ENCODE measurements at regions not wholly inside any gene's neighbourhood (a gene's known extent, or its start where the extent isn't known, plus 50 kb on each side); places are given as distances from the start of the nearest gene placed in this dataset.
"Not testable (repeated sequence)": the region's sequence is repeated elsewhere in the genome, so short reads cannot be mapped to it uniquely, and the experiment has no call there.

- POLR2A ChIA-PET, result no interaction called here
- TF ChIP-seq ZNF558 (tag by site-specific recombination; IDR thresholded peaks at IDR 0.05) (no peak), ZNF292 (tag by site-specific recombination; IDR thresholded peaks at IDR 0.05; ENCODE audit: borderline replicate concordance, low read depth) (no peak), ZNF548 (tag by site-specific recombination; IDR thresholded peaks at IDR 0.05) (no peak), ZNF571 (tag by site-specific recombination; IDR thresholded peaks at IDR 0.05) (no peak), SCRT2 (tag by site-specific recombination; IDR thresholded peaks at IDR 0.05) (no peak), ZNF114 (tag by site-specific recombination; IDR thresholded peaks at IDR 0.05) (no peak), GLI2 (tag by site-specific recombination; IDR thresholded peaks at IDR 0.05; ENCODE audit: borderline replicate concordance, low read depth) (no peak)
- Histone ChIP-seq H3K4me1 (ENCODE audit: control insufficient read depth, insufficient read depth, low read length) (no peaks in the 10 kb centered on the region), H3K36me3 (ENCODE audit: control insufficient read depth in 2 of 2, insufficient read depth in 1 of 2, low read length in 2 of 2) (no peaks in the 10 kb centered on the region), H3K27ac (ENCODE audit: extremely low read depth, low read depth, low read length) (no peak overlapping the region), H3K9me3 (ENCODE audit: control insufficient read depth, insufficient read depth, low read depth, low read length) (no peaks in the 10 kb centered on the region), H3K4me3 (ENCODE audit: low read depth, low read length) (no peak overlapping the region)
- CTCF ChIA-PET, result interaction anchor here (0.6 to 1.0 kb wide), 2 partner anchors 12 to 1246 kb away, joined by 3 to 5 read pairs; no protein-coding TSS in a partner anchor
These were observed 219.9 kb upstream of the GLRA2 start for GRCh38 chrX:14309431-14309830.

DNA sequence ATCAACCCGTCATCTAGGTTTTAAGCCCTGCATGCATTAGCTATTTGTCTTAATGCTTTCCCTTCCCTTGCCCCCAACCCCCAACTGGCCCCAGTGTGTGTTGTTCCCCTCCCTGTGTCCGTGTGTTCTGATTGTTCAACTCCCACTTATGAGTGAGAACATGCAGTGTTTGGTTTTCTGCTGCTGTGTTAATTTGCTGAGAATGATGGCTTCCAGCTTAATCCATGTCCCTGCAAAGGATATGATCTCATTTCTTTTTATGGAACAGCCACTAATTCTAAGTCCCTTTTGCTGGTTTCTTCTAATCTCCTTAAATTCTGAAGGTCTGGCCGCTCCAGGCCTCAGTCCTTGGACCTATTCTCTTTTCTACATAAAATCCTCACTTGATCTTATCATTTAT lies 220.4 kb upstream of the GLRA2 start:
- POLR2A ChIA-PET, result not testable (repeated sequence)

GRCh38 chrX:14303891-14304290 lies 225.4 kb upstream of the GLRA2 start:
- Histone ChIP-seq H3K36me3 (ENCODE audit: control insufficient read depth in 2 of 2, insufficient read depth in 1 of 2, low read length in 2 of 2) (no peaks in the 10 kb centered on the region), H3K9me3 (ENCODE audit: control insufficient read depth, insufficient read depth, low read depth, low read length) (no peaks in the 10 kb centered on the region), H3K27ac (ENCODE audit: extremely low read depth, low read depth, low read length) (no peak overlapping the region), H3K4me1 (ENCODE audit: control insufficient read depth, insufficient read depth, low read length) (no peaks in the 10 kb centered on the region), H3K4me3 (ENCODE audit: low read depth, low read length) (no peak overlapping the region)
- CTCF ChIA-PET, result interaction anchor here (0.7 kb wide), 1 partner anchor 224 kb away, joined by 3 read pairs; no protein-coding TSS in a partner anchor
- POLR2A ChIA-PET, result no interaction called here
- TF ChIP-seq ZNF394 (tag by site-specific recombination; IDR thresholded peaks at IDR 0.05; ENCODE audit: borderline replicate concordance) (no peak), ZNF707 (tag by site-specific recombination; IDR thresholded peaks at IDR 0.05) (no peak)

More for the DNA sequence above, 220.4 kb upstream of the GLRA2 start:
- not testable (repeated sequence) for H3K36me3 ChIP-seq (ENCODE audit: control insufficient read depth in 2 of 2, insufficient read depth in 1 of 2, low read length in 2 of 2); H3K4me1 ChIP-seq (ENCODE audit: control insufficient read depth, insufficient read depth, low read length); H3K27ac ChIP-seq (ENCODE audit: extremely low read depth, low read depth, low read length); H3K9me3 ChIP-seq (ENCODE audit: control insufficient read depth, insufficient read depth, low read depth, low read length); H3K4me3 ChIP-seq (ENCODE audit: low read depth, low read length)
- CTCF ChIA-PET, result interaction anchor here (0.6 to 1.0 kb wide), 3 partner anchors 12 to 1246 kb away, joined by 3 to 5 read pairs (median 3); no protein-coding TSS in a partner anchor

DNA sequence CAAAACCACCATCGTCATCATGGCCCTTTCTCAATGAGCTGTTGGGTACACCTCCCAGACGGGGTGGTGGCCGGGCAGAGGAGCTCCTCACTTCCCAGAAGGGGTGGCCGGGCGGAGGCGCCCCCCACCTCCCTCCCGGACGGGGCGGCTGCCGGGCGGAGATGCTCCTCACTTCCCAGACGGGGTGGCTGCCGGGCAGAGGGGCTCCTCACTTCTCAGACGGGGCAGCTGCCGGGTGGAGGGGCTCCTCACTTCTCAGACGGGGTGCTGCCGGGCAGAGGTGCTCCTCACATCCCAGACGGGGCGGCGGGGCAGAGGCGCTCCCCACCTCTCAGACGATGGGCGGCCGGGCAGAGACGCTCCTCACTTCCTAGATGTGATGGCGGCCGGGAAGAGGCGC lies 226.8 kb upstream of the GLRA2 start:
- H3K9me3 ChIP-seq (ENCODE audit: control insufficient read depth, insufficient read depth, low read depth, low read length); H3K4me3 ChIP-seq (ENCODE audit: low read depth, low read length); H3K4me1 ChIP-seq (ENCODE audit: control insufficient read depth, insufficient read depth, low read length); H3K27ac ChIP-seq (ENCODE audit: extremely low read depth, low read depth, low read length); CTCF ChIA-PET; POLR2A ChIA-PET; H3K36me3 ChIP-seq (ENCODE audit: control insufficient read depth in 2 of 2, insufficient read depth in 1 of 2, low read length in 2 of 2): not testable (repeated sequence)

- Histone ChIP-seq H3K36me3 (ENCODE audit: control insufficient read depth in 2 of 2, insufficient read depth in 1 of 2, low read length in 2 of 2) (no peaks in the 10 kb centered on the region), H3K27ac (ENCODE audit: extremely low read depth, low read depth, low read length) (no peak overlapping the region), H3K4me3 (ENCODE audit: low read depth, low read length) (no peak overlapping the region), H3K4me1 (ENCODE audit: control insufficient read depth, insufficient read depth, low read length) (no peaks in the 10 kb centered on the region), H3K9me3 (ENCODE audit: control insufficient read depth, insufficient read depth, low read depth, low read length) (no peaks in the 10 kb centered on the region; the same call in 1 of the 2 replicates)
- TF ChIP-seq, protein P1, sequence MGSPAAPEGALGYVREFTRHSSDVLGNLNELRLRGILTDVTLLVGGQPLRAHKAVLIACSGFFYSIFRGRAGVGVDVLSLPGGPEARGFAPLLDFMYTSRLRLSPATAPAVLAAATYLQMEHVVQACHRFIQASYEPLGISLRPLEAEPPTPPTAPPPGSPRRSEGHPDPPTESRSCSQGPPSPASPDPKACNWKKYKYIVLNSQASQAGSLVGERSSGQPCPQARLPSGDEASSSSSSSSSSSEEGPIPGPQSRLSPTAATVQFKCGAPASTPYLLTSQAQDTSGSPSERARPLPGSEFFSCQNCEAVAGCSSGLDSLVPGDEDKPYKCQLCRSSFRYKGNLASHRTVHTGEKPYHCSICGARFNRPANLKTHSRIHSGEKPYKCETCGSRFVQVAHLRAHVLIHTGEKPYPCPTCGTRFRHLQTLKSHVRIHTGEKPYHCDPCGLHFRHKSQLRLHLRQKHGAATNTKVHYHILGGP (tag by site-specific recombination; IDR thresholded peaks at IDR 0.05), result no peak
- TF ChIP-seq BCL11B (tag by site-specific recombination; IDR thresholded peaks at IDR 0.05; ENCODE audit: low read depth) (no peak), ZBTB20 (tag by site-specific recombination; IDR thresholded peaks at IDR 0.05) (no peak), ZNF114 (tag by site-specific recombination; IDR thresholded peaks at IDR 0.05) (no peak), ZNF350 (tag by site-specific recombination; IDR thresholded peaks at IDR 0.05) (no peak), ZNF19 (tag by site-specific recombination; IDR thresholded peaks at IDR 0.05; ENCODE audit: low read depth) (no peak), ZNF747 (tag by site-specific recombination; IDR thresholded peaks at IDR 0.05) (no peak), ZNF514 (tag by site-specific recombination; IDR thresholded peaks at IDR 0.05) (no peak), YY2 (tag by site-specific recombination; IDR thresholded peaks at IDR 0.05) (no peak), OSR2 (tag by site-specific recombination; IDR thresholded peaks at IDR 0.05) (no peak), ZNF660 (tag by site-specific recombination; IDR thresholded peaks at IDR 0.05) (no peak), ZNF521 (tag by site-specific recombination; IDR thresholded peaks at IDR 0.05) (no peak), ZNF677 (tag by site-specific recombination; IDR thresholded peaks at IDR 0.05) (no peak), GLIS2 (tag by site-specific recombination; IDR thresholded peaks at IDR 0.05) (no peak), ZNF701 (tag by site-specific recombination; IDR thresholded peaks at IDR 0.05) (no peak)
- TF ChIP-seq, protein P2, sequence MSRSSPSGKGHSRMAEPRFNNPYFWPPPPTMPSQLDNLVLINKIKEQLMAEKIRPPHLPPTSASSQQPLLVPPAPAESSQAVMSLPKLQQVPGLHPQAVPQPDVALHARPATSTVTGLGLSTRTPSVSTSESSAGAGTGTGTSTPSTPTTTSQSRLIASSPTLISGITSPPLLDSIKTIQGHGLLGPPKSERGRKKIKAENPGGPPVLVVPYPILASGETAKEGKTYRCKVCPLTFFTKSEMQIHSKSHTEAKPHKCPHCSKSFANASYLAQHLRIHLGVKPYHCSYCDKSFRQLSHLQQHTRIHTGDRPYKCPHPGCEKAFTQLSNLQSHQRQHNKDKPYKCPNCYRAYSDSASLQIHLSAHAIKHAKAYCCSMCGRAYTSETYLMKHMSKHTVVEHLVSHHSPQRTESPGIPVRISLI (tag by site-specific recombination; IDR thresholded peaks at IDR 0.05), result no peak
- ChIA-PET CTCF (no interaction called here), POLR2A (no interaction called here)
These were observed 229.0 kb upstream of the GLRA2 start for GRCh38 chrX:14300376-14300775.

Data from HEK293 (cell line).